HEK293 (cell line): ENCODE measurements at regions not wholly inside any gene's neighbourhood (a gene's known extent, or its start where the extent isn't known, plus 50 kb on each side); places are given as distances from the start of the nearest gene placed in this dataset.

Experiments used
- CTCF ChIA-PET: fragments of 350-600 bp; formaldehyde crosslinking; extraction: SDS; loops from one replicate; lab custom pipeline; 2021; ENCODE audit warnings: antibody characterized with exemption; lab: Yijun Ruan, JAX
- POLR2A ChIA-PET: fragments of 300-600 bp; formaldehyde crosslinking; extraction: SDS; loops from one replicate; lab custom pipeline; 2020; ENCODE audit warnings: antibody characterized with exemption, inconsistent platforms; lab: Yijun Ruan, JAX
- H3K27ac ChIP-seq: fragments of 200-500 bp; sonication (Bioruptor generic); 2 replicates; pipeline ENCODE4 v1.5.1; 2014; ENCODE audit warnings: low read depth, low read length, control low read depth, inconsistent platforms; ENCODE audit errors: extremely low read depth
- H3K36me3 ChIP-seq, 2 experiments: fragments of 200-500 bp in 1 of 2; sonication (Bioruptor generic) in 1 of 2; 1 replicate in 1 of 2; 2 replicates in 1 of 2; pipeline ENCODE4 v1.5.1; 2014 to 2017; ENCODE audit warnings: inconsistent platforms in 2 of 2, low read length in 2 of 2; ENCODE audit not compliant: control insufficient read depth in 2 of 2, insufficient read depth in 1 of 2
- H3K4me1 ChIP-seq: fragments of 200-500 bp; sonication (Bioruptor generic); 2 replicates; pipeline ENCODE4 v1.5.1; 2014; ENCODE audit warnings: mild to moderate bottlenecking, low read length, inconsistent platforms; ENCODE audit not compliant: control insufficient read depth, insufficient read depth
- H3K4me3 ChIP-seq: 2 replicates; pipeline ENCODE4 v1.5.1; 2011; ENCODE audit warnings: low read depth, mild to moderate bottlenecking, control low read depth, low read length, moderate library complexity
- H3K9me3 ChIP-seq: fragments of 200-500 bp; sonication (Bioruptor generic); 2 replicates; pipeline ENCODE4 v1.5.1; 2014; ENCODE audit warnings: low read depth, low read length, inconsistent platforms; ENCODE audit not compliant: control insufficient read depth, insufficient read depth
- AEBP2 ChIP-seq: fragments of 450-650 bp; formaldehyde crosslinking; IDR thresholded peaks from 2 replicates; pipeline ENCODE4 v1.5.1; 2016; ENCODE audit warnings: missing biosample characterization, missing genetic modification characterization, borderline replicate concordance
- GLIS1 ChIP-seq: fragments of 450-650 bp; formaldehyde crosslinking; IDR thresholded peaks from 2 replicates; pipeline ENCODE4 v1.5.1; 2016; ENCODE audit warnings: missing biosample characterization, missing genetic modification characterization
- HOXD13 ChIP-seq: sonication (generic); formaldehyde crosslinking; IDR thresholded peaks from 2 replicates; pipeline ENCODE4 v1.8.0; 2022; ENCODE audit warnings: missing genetic modification reagents, borderline replicate concordance
- IKZF3 ChIP-seq: fragments of 450-650 bp; IDR thresholded peaks from 2 replicates; pipeline ENCODE4 v1.5.0; 2018; ENCODE audit warnings: missing biosample characterization, mild to moderate bottlenecking, missing genetic modification characterization, moderate library complexity
- TSHZ1 ChIP-seq: fragments of 450-650 bp; formaldehyde crosslinking; IDR thresholded peaks from 2 replicates; pipeline ENCODE4 v1.5.1; 2016; ENCODE audit warnings: missing biosample characterization, missing genetic modification characterization, borderline replicate concordance
- ZBTB20 ChIP-seq: fragments of 450-650 bp; formaldehyde crosslinking; IDR thresholded peaks from 2 replicates; pipeline ENCODE4 v1.5.1; 2016; ENCODE audit warnings: missing biosample characterization, missing genetic modification characterization
- ZNF19 ChIP-seq: fragments of 450-650 bp; formaldehyde crosslinking; IDR thresholded peaks from 2 replicates; pipeline ENCODE4; 2016; ENCODE audit warnings: missing biosample characterization, missing genetic modification characterization, low read depth
- ZNF433 ChIP-seq: fragments of 450-650 bp; formaldehyde crosslinking; IDR thresholded peaks from 2 replicates; pipeline ENCODE4 v1.5.1; 2016; ENCODE audit warnings: missing biosample characterization, missing genetic modification characterization, low read depth
- ZNF473 ChIP-seq: fragments of 450-650 bp; formaldehyde crosslinking; IDR thresholded peaks from 2 replicates; pipeline ENCODE4 v1.5.1; 2017; ENCODE audit warnings: missing biosample characterization, missing genetic modification characterization
- ZNF571 ChIP-seq: fragments of 450-650 bp; formaldehyde crosslinking; IDR thresholded peaks from 2 replicates; pipeline ENCODE4 v1.5.0; 2017; ENCODE audit warnings: missing biosample characterization, missing genetic modification characterization
- ZNF777 ChIP-seq: fragments of 450-650 bp; formaldehyde crosslinking; IDR thresholded peaks from 2 replicates; pipeline ENCODE4 v1.5.1; 2017; ENCODE audit warnings: missing biosample characterization, missing genetic modification characterization, borderline replicate concordance
- ZNF830 ChIP-seq: fragments of 450-650 bp; IDR thresholded peaks from 2 replicates; pipeline ENCODE4 v1.5.0; 2018; ENCODE audit warnings: missing biosample characterization, missing genetic modification characterization, low read depth, mild to moderate bottlenecking, moderate library complexity
- TF ChIP-seq, protein P1 (sequence below): fragments of 450-650 bp; IDR thresholded peaks from 2 replicates; pipeline ENCODE4 v1.5.1; 2018; ENCODE audit warnings: missing biosample characterization, missing genetic modification characterization
- TF ChIP-seq, protein P2 (sequence below): fragments of 450-650 bp; formaldehyde crosslinking; IDR thresholded peaks from 2 replicates; pipeline ENCODE4 v1.5.1; 2016; ENCODE audit warnings: missing biosample characterization, missing genetic modification characterization
- TF ChIP-seq, protein P3 (sequence below): fragments of 450-650 bp; formaldehyde crosslinking; IDR thresholded peaks from 2 replicates; pipeline ENCODE4 v1.5.1; 2016; ENCODE audit warnings: missing biosample characterization, missing genetic modification characterization
- TF ChIP-seq, protein P4 (sequence below): sonication (generic); formaldehyde crosslinking; IDR thresholded peaks from 2 replicates; pipeline ENCODE4 v1.8.1; 2022; ENCODE audit warnings: mild to moderate bottlenecking, moderate library complexity, missing genetic modification reagents
- TF ChIP-seq, protein P5 (sequence below): fragments of 450-650 bp; formaldehyde crosslinking; IDR thresholded peaks from 2 replicates; pipeline ENCODE4 v1.5.1; 2016; ENCODE audit warnings: missing biosample characterization, missing genetic modification characterization
- TF ChIP-seq, protein P6 (sequence below): fragments of 450-650 bp; formaldehyde crosslinking; IDR thresholded peaks from 2 replicates; pipeline ENCODE4 v1.5.1; 2016; ENCODE audit warnings: missing biosample characterization, missing genetic modification characterization

GRCh38 chr1:56179543-56179942, 399.8 kb downstream of the PLPP3 start:
- ChIA-PET POLR2A (no interaction called here), CTCF (interaction anchor here (0.6 kb wide), 3 partner anchors 8 to 232 kb away, joined by 3 read pairs; no protein-coding TSS in a partner anchor)
- H3K36me3 ChIP-seq, result no peaks in the 10 kb centered on the region

More at GRCh38 chr1:56179543-56179942, 399.8 kb downstream of the PLPP3 start:
- H3K4me3 ChIP-seq, result no peak overlapping the region
- TF ChIP-seq TSHZ1 (tag by site-specific recombination) (no peak), ZNF830 (tag by site-specific recombination) (no peak), AEBP2 (tag by site-specific recombination) (no peak), ZBTB20 (tag by site-specific recombination) (no peak), GLIS1 (tag by site-specific recombination) (no peak), ZNF433 (tag by site-specific recombination) (no peak), ZNF777 (no peak), IKZF3 (tag by site-specific recombination) (no peak), ZNF473 (tag by site-specific recombination) (no peak), ZNF571 (no peak), HOXD13 (CRISPR knock-in tag) (no peak), ZNF19 (tag by site-specific recombination) (no peak)
- TF ChIP-seq, protein P1, sequence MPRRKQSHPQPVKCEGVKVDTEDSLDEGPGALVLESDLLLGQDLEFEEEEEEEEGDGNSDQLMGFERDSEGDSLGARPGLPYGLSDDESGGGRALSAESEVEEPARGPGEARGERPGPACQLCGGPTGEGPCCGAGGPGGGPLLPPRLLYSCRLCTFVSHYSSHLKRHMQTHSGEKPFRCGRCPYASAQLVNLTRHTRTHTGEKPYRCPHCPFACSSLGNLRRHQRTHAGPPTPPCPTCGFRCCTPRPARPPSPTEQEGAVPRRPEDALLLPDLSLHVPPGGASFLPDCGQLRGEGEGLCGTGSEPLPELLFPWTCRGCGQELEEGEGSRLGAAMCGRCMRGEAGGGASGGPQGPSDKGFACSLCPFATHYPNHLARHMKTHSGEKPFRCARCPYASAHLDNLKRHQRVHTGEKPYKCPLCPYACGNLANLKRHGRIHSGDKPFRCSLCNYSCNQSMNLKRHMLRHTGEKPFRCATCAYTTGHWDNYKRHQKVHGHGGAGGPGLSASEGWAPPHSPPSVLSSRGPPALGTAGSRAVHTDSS (tag by site-specific recombination), result no peak
- TF ChIP-seq, protein P2, sequence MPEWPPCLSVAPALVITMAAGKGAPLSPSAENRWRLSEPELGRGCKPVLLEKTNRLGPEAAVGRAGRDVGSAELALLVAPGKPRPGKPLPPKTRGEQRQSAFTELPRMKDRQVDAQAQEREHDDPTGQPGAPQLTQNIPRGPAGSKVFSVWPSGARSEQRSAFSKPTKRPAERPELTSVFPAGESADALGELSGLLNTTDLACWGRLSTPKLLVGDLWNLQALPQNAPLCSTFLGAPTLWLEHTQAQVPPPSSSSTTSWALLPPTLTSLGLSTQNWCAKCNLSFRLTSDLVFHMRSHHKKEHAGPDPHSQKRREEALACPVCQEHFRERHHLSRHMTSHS, result no peak
- TF ChIP-seq, protein P3, sequence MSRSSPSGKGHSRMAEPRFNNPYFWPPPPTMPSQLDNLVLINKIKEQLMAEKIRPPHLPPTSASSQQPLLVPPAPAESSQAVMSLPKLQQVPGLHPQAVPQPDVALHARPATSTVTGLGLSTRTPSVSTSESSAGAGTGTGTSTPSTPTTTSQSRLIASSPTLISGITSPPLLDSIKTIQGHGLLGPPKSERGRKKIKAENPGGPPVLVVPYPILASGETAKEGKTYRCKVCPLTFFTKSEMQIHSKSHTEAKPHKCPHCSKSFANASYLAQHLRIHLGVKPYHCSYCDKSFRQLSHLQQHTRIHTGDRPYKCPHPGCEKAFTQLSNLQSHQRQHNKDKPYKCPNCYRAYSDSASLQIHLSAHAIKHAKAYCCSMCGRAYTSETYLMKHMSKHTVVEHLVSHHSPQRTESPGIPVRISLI (tag by site-specific recombination), result no peak
- TF ChIP-seq, protein P4, sequence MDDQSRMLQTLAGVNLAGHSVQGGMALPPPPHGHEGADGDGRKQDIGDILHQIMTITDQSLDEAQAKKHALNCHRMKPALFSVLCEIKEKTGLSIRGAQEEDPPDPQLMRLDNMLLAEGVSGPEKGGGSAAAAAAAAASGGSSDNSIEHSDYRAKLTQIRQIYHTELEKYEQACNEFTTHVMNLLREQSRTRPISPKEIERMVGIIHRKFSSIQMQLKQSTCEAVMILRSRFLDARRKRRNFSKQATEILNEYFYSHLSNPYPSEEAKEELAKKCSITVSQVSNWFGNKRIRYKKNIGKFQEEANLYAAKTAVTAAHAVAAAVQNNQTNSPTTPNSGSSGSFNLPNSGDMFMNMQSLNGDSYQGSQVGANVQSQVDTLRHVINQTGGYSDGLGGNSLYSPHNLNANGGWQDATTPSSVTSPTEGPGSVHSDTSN, result no peak
- TF ChIP-seq, protein P5, sequence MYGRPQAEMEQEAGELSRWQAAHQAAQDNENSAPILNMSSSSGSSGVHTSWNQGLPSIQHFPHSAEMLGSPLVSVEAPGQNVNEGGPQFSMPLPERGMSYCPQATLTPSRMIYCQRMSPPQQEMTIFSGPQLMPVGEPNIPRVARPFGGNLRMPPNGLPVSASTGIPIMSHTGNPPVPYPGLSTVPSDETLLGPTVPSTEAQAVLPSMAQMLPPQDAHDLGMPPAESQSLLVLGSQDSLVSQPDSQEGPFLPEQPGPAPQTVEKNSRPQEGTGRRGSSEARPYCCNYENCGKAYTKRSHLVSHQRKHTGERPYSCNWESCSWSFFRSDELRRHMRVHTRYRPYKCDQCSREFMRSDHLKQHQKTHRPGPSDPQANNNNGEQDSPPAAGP (tag by site-specific recombination), result no peak
- TF ChIP-seq, protein P6, sequence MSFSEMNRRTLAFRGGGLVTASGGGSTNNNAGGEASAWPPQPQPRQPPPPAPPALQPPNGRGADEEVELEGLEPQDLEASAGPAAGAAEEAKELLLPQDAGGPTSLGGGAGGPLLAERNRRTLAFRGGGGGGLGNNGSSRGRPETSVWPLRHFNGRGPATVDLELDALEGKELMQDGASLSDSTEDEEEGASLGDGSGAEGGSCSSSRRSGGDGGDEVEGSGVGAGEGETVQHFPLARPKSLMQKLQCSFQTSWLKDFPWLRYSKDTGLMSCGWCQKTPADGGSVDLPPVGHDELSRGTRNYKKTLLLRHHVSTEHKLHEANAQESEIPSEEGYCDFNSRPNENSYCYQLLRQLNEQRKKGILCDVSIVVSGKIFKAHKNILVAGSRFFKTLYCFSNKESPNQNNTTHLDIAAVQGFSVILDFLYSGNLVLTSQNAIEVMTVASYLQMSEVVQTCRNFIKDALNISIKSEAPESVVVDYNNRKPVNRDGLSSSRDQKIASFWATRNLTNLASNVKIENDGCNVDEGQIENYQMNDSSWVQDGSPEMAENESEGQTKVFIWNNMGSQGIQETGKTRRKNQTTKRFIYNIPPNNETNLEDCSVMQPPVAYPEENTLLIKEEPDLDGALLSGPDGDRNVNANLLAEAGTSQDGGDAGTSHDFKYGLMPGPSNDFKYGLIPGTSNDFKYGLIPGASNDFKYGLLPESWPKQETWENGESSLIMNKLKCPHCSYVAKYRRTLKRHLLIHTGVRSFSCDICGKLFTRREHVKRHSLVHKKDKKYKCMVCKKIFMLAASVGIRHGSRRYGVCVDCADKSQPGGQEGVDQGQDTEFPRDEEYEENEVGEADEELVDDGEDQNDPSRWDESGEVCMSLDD (tag by site-specific recombination), result no peak
- H3K27ac ChIP-seq, result no peak overlapping the region
- no peaks in the 10 kb centered on the region for H3K4me1 ChIP-seq
- no peaks in the 10 kb centered on the region for H3K9me3 ChIP-seq
